Body of pancreas (tissue), 4 donors: ENCODE measurements at regions not wholly inside any gene's neighbourhood (a gene's known extent, or its start where the extent isn't known, plus 50 kb on each side); places are given as distances from the start of the nearest gene placed in this dataset.

Experiments
- ATAC-seq: fragments of 150-250 bp; one replicate; pipeline ENCODE4 v1.9.1; 2016
- DNase-seq, 4 donors: peaks; one replicate each; pipeline ENCODE4 v3.0.0-alpha.2; 2019
- H3K27ac ChIP-seq, 4 donors: fragments of 200-600 bp; sonication (generic); 1 replicate in 3 of 4; 2 replicates in 1 of 4; pipeline versions ENCODE4 v1.5.1 to v1.6.1; 2016 to 2019; ENCODE audit warnings: mild to moderate bottlenecking in 1 of 4, mixed read lengths in 1 of 4, moderate library complexity in 1 of 4
- H3K27me3 ChIP-seq, 2 donors: fragments of 200-600 bp; sonication (generic); one replicate each; pipeline ENCODE4 v1.6.0; 2016; ENCODE audit warnings: mild to moderate bottlenecking in 1 of 2
- H3K36me3 ChIP-seq, 2 donors: fragments of 200-600 bp; sonication (generic); replicated peaks in 1 of 2; 2 replicates each; pipeline ENCODE4 v1.5.1; 2016; ENCODE audit warnings: low read depth in 2 of 2; ENCODE audit not compliant: insufficient read depth in 1 of 2
- H3K4me1 ChIP-seq: fragments of 200-600 bp; sonication (generic); one replicate; pipeline ENCODE4 v1.6.0; 2016
- H3K4me3 ChIP-seq, 2 donors: fragments of 200-600 bp; sonication (generic); 1 replicate in 1 of 2; 2 replicates in 1 of 2; pipeline ENCODE4 v1.5.1; 2016 to 2019
- H3K9me3 ChIP-seq, 3 donors: fragments of 200-600 bp; sonication (generic); 1 replicate in 2 of 3; 2 replicates in 1 of 3; pipeline ENCODE4 v1.5.1; 2016
- CTCF ChIP-seq, 7 experiments: fragments of 450-650 bp in 4 of 7; fragments of 200-600 bp in 3 of 7; sonication (generic) in 3 of 7; IDR thresholded peaks; one replicate each; pipeline ENCODE4 v1.5.1; 2016 to 2019; ENCODE audit warnings: antibody characterized with exemption in 7 of 7
- POLR2A ChIP-seq, 3 donors: fragments of 450-650 bp; IDR thresholded peaks; one replicate each; pipeline ENCODE4 v1.6.1; 2016; ENCODE audit warnings: antibody characterized with exemption in 3 of 3, mild to moderate bottlenecking in 2 of 3
- WGBS, 2 donors: methylation state at CpG; one replicate each; pipeline ENCODE4 v1.1.5; 2017; 5-methylcytosine and 5-hydroxymethylcytosine counted together
- intact Hi-C: fragments of 100-400 bp; cut with DNase I; formaldehyde crosslinking; loops from one replicate; pipeline ENCODE4 v1.15.1; 2023

DNA sequence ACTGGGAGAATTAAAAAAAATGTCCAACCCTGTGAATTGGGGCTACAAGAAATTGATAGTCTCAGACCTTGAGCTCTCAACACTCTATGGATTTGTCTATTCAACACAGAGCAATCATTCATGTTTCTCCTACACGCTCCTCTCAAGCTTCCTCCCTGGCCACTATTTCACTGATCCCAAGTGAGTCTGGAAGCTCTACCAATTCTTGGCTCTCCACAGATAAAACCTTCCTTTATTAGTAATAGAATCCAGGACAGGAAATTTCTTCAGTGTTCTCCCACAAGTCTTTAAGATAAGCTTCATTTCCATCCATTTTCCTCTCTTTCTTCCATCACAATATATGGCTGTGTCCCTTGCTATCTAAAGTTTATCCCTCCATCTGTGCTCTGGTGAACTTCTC, 215.1 kb upstream of the PAPPA start:
- ATAC-seq (no peak), DNase-seq (no peak)
- 54 to 68% methylated on average over 1 of the region's 1 CpG for WGBS, 2 donors

GRCh38 chr9:115939065-115939765, 214.4 kb upstream of the PAPPA start:
- Histone ChIP-seq H3K36me3 (no peaks in the 10 kb centered on the region), H3K4me3 (no peak overlapping the region), H3K4me1 (no peaks in the 10 kb centered on the region), H3K27ac (no peak overlapping the region), H3K9me3 (no peaks in the 10 kb centered on the region), H3K27me3 (no peaks in the 10 kb centered on the region)
- WGBS, 2 donors = 43 to 56% methylated on average over 2 of the region's 2 CpGs
- TF ChIP-seq POLR2A (IDR thresholded peaks at IDR 0.05) = no peak
- no peak for TF ChIP-seq CTCF (IDR thresholded peaks at IDR 0.05)
- DNase-seq (no peak), ATAC-seq (peak; percentile 24)
- intact Hi-C loops = no loop called here

More for the DNA sequence above, 215.1 kb upstream of the PAPPA start:
- intact Hi-C loops = no loop called here
- H3K36me3 ChIP-seq = no peaks in the 10 kb centered on the region
- no peaks in the 10 kb centered on the region for H3K9me3 ChIP-seq
- TF ChIP-seq POLR2A (IDR thresholded peaks at IDR 0.05) (no peak), CTCF (IDR thresholded peaks at IDR 0.05) (no peak)
- no peak overlapping the region for H3K4me3 ChIP-seq
- H3K4me1 ChIP-seq = no peaks in the 10 kb centered on the region
- no peak overlapping the region for H3K27ac ChIP-seq
- no peaks in the 10 kb centered on the region for H3K27me3 ChIP-seq

DNA sequence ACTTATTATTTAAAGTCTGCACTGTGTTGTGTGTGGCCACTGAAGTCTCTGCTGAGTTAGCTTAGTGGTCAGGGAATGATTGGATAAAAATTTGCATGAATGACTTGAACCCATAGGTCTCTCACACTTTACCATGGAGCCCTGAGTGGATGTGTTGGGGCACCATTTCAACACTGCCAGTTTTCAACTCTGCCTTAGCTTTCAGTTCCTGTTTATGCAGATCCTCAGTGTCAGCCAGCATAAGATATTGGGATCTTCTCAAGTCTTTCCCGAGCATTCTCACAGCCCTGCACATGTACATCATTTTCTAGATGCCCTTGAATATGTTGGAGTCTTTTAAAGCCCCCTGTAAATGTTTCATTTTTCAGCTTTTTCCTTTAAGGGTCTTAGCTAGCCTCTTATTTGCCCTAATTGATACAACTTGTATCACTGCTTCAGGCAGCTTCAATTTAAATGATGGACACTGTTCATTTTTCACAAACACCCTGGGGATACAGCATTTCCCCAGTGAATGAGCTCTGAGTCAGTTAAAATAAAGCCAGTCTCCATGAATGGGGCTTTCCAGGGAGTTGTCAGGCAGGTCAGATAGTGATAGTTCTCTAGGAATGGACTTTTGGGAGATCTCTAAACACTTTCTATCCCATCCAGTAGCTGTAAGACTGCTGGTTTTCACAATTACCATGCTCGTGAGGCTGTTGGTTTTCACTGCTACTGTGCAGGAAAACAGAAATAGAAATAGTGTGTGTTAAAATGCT, 211.9 kb upstream of the PAPPA start:
- WGBS, 2 donors = 39 to 44% methylated on average over 2 of the region's 2 CpGs
- ATAC-seq (no peak), DNase-seq (no peak)
- Histone ChIP-seq H3K9me3 (no peaks in the 10 kb centered on the region), H3K4me3 (no peak overlapping the region), H3K4me1 (no peaks in the 10 kb centered on the region), H3K27ac (no peak overlapping the region), H3K27me3 (no peaks in the 10 kb centered on the region), H3K36me3 (no peaks in the 10 kb centered on the region)
- intact Hi-C loops = no loop called here
- TF ChIP-seq CTCF (IDR thresholded peaks at IDR 0.05) = no peak
- no peak for TF ChIP-seq POLR2A (IDR thresholded peaks at IDR 0.05)

- intact Hi-C loops = no loop called here
- no peaks in the 10 kb centered on the region for H3K27me3 ChIP-seq
- H3K27ac ChIP-seq = peak overlapping the region in 3 of 4 donors; percentile 46 to 74 (median 58)
- no peaks in the 10 kb centered on the region for H3K36me3 ChIP-seq
- TF ChIP-seq CTCF (IDR thresholded peaks at IDR 0.05) (no peak), POLR2A (IDR thresholded peaks at IDR 0.05) (no peak)
- DNase-seq (no peak), ATAC-seq (no peak)
- no peaks in the 10 kb centered on the region for H3K4me1 ChIP-seq
- H3K4me3 ChIP-seq = no peak overlapping the region
- H3K9me3 ChIP-seq = no peaks in the 10 kb centered on the region
Measured at GRCh38 chr9:115943431-115944165, 210.0 kb upstream of the PAPPA start.
